HG02678 (cell line): ENCODE measurements at regions not wholly inside any gene's neighbourhood (a gene's known extent, or its start where the extent isn't known, plus 50 kb on each side); places are given as distances from the start of the nearest gene placed in this dataset.
"Not testable (repeated sequence)": the region's sequence is repeated elsewhere in the genome, so short reads cannot be mapped to it uniquely, and the experiment has no call there.

ENCODE experiments used
- ATAC-seq: cut with Tn5 transposase; IDR thresholded peaks from one replicate; pipeline ENCODE4 v1.9.1; 2021; ENCODE audit warnings: mild to moderate bottlenecking, moderate library complexity; ENCODE audit not compliant: unreplicated experiment

DNA sequence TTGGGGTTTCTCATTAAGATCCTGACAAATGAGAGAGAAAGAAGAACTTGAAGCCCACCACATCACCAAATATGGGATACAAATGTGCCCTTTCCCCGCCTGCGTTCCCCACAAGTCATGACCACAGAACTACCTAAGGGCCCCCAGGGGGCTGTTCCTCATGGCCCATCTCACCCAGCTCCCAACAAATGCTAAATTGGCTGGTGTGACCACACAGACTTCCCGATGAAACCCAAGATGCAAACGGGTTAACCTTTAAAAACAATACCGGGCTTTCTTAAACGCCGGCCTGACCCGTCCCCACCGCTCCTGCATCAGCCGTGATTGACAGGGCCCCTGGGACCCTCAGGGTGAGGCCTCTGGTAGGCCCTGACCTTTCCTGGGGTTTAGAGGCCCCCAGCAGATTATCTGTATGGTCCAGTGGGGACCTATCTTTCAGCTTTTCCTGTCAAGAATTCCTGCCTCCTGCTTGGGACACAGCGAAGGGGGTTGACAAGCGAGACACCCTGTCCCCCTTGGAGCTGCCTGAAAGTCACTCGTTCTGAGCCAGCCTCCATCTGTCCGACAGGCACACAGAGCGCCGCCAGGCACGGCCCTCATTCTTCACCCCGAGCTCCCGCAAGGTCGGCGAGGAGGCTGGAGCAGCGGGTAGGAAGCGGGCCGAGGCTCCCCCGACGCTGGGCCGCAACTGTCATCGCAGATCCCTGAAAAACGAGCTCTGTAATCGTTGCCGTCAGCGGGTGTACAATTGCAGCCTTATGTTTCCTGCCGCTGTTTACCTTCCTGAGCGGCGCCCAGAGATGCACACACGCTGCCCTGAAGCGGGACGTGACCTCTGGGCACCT, 300.1 kb downstream of the FOXL1 start:
- no peak for ATAC-seq

DNA sequence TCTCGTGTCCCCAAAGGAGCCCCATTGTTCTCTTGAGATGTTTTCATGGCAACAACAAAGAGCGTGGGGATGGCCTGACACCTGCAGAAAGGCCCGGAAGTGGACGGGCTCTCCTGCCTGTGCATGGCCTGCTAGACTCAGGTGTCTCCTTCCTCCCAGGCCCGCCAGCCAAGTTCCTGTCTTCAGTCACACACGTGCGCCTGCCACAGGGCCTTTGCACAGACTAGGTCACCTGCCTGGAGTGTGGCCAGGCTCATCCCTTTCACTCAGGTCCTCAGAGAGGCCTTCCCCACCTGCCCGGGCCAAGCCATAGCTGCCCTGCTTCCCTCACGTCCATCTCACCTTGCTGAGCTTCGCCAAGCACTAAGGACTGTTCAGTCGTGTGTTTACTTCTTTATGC, 300.9 kb downstream of the FOXL1 start:
- ATAC-seq: no peak

DNA sequence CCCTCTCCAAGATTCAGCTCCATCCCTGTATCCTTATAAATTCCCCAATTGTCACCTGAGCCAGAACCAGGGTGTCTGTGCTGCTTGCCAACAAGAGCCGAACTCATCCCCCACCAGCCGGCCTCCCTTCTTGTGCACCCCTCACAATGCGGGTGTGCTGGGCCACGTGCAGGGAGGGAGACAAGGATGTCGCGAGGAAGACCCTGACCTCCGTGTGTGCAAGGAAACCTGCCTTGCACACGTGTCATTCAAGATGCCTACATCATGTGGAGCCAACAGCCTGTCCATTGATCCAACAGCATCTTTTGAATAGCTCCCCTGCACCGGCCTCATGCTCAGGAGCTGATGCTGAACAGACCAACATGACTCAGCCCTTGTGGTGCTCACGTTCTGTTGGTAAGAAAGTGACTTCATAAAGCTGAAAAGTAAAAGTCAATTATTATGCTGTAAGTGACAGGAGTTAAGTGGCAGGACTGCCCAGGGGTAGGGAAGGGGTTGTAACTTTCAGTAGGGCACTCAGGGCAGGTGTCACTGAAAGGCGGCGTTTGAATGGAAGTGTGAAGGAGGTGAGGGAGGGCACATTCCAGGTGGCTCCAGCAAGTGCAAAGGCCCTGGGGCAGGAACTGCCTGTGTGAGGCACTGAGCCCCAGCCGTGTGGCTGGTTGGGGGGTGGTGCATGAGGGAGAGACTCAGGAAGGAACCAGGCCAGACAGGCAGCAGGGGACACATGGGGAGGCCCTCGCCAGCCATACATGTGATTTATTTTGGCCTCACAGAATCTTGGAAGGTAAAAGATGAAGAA, 302.2 kb downstream of the FOXL1 start:
- ATAC-seq: no peak

DNA sequence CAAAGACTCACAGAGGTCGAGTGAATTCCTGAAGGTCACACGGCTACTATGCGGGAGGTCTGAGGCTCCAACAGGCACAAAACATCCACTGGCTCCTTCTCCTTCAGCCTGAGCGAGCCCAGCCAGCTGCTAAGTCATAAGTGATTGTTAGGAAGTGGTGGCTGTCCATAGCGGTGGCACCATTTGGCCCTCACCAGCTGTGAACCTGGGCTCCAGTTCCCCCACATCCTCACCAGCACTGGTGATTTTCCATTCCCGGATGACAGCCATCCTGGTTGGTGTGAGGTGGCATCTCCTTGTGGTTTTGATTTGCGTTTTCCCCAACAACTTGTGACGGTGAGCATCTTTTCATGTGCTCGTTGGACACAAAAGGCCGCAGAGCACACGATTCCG, 302.8 kb downstream of the FOXL1 start:
- ATAC-seq: no peak

DNA sequence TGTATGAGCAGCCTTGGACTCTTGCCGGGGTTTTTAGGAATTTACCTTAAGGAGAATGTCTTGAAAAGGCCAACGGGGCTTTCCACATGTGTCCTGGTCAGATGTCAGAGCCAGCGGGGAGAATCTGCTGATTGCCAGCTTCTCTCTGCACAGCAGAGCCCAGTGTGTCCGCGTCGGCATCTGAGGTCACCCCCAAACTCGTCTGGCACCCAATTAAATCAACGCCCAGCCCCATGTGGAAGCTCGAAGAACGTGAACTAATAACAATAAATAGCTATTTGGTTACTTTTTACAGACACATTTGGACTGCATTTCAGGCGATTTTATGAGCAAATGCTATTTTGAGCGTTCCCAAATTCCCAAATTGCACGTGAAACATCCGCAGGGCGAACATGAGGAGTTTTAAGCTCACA, 303.5 kb downstream of the FOXL1 start:
- no peak for ATAC-seq

DNA sequence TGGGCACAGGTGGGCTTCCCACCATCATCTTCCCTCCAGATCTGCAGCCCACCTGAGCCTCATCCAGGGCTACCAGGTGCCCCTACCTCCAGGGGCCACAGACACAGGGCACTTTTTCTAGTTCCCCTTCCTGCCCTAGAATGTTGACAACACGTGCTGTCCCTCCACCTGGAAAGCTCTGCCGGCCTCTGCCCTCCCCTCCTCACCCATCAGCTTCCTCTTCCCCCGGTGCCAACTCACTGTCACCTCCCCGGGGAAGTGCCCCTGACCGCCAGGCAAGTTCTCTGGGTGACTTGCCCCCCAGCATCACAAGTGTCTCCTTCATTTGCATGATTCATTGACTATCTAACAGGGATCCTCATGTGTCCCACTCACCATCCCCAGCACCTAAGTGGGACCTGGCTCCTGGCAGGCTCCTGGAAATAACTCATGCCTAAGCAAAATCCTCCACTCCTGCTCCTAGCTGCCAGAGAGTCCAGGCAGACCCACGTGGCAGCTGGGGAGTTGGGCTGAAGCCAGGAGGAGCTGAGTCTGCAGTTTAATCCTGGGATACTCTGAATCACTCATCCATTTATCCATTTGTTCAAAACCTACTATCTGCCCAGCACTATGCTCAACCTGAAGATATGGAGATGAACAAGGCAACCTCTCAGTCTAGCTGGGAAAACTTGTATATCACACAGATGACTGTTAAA, 304.4 kb downstream of the FOXL1 start:
- ATAC-seq: no peak

DNA sequence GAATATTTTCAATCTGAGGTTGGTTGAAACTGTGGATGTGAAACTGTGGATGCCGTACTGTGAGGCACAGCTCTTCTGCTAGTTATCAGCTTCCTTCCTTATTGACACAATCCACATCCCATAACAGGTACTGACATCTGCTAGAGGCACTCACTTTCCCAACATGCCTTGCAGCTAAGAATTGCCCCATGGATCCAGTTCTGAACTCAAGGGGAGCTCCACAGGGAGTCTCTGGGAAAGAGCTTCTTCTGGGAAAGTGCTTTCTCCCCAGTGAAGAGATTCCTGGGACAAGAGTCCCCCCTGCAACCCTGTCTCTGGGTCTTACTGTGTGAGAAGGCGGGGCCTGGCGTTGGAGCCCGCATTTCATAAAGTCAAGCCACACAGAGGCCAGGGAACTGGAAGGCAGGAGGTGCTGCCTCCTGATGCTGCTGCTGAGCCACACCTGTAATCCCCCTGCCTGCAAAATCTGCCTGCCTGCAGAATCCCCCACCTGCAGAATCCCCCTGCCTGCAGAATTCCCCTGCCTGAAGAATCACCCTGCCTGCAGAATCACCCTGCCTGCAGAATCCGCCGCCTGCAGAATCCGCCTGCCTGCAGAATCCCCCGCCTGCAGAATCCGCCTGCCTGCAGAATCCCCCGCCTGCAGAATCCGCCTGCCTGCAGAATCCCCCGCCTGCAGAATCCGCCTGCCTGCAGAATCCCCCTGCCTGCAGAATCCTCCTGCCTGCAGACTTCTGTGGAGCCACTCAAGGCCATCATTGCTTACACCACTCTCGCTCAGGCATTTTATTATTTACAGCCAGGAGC, 305.4 kb downstream of the FOXL1 start:
- ATAC-seq: no peak

DNA sequence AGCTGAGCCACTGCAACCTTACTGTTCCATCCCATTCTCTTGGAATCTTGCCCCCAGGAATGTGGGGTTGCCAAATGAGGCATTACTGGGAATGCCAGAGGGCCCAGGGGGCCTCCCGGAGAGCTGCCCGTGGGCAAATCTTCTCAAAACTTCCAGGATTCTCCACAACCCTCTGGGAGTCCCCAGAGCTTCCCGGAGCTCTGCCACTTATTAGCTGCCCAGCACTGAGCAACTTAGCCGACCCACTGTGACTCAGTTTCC, 306.0 kb downstream of the FOXL1 start:
- no peak for ATAC-seq

DNA sequence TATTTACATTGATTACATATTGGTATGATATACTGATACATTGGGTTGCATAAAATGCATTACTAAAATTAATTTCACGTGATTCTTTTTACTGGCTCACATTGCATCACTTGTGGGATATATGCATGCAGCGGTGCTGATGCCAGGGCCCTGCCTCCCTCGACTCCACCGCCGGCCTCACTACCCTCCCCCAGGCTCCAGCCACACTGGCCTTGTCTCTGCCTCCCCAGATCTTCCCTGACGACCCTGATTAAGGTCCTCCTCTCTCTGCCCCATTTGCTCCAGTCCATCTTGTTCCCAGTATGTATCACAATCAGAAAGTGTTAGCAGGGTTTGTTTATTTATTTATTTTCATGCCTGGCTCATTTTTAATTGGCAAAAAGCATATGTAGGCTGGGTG, 306.8 kb downstream of the FOXL1 start:
- ATAC-seq: no peak

DNA sequence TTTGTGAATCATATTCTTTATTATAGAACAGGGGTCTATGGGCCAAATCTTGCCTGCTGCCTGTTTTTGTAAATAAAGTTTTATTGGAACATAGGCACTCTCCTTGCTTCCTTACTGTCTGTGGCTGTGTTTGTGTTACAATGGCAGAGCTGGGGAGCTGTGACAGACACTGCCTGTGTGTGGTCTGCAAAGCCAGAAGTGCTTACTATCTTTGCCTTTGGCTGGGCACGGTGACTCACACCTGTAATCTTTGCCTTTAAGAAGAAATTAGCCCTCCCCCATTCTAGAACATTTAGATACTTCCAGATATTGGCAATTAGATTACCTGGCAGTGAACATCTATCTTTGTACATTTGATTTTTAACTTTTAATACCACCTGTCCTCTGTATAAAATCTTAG, 308.3 kb downstream of the FOXL1 start:
- no peak for ATAC-seq

DNA sequence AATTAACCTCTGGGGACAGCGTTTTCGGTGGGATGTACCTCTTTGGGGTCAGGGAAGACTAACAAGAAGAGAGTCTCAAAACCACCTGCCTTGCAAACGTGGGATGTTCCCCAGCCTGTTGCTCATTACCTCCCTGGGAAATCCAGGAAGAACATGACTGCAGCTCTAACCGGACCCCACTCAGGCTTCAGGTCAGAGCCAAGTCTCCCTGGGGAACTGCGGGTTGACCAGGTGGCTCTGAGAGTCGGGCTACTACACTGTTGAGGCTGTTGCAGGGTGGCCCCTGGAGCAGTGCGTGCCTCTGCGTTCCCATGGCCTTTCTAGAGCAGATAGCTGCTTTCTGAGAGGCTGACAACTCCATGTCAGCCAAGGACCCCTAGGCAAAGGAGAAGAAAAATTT, 309.1 kb downstream of the FOXL1 start:
- no peak for ATAC-seq

DNA sequence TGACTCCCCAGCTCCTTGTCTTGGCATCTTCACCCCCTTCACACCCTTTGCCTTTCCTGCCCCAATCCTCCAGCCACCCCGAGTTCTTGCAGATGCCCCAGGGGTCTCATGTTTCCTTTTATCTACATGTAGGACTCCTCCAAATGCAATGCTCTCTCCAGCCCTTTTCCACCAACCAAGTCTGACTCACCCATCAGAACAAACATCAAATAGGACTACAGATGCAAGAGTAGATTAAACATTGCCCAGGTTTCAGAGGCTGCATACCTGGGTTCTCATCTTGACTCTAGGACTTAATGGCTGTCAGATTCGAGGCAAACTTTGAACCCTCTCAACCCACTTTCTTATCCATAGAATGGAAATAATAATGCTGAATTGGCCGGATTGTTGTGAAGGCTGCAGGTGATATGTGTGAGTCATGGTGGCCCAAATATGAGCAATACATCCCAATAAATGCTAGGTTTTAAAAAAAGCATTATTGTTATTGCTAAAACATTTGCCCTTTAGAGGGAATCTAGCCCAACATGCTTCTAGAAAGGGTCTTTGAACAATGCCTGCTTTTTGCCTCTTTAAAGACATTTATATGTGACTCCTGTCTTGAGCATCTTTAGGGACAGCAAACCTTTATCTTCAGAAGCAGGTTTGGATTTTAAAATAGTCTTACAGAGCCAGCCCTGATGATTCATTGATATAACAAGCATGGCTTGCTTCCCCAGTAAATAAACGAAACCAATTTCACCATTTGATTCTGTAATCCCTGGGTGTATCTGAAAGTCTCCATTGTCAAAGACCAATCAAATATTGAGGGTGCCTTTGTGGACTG, 310.1 kb downstream of the FOXL1 start:
- no peak for ATAC-seq

DNA sequence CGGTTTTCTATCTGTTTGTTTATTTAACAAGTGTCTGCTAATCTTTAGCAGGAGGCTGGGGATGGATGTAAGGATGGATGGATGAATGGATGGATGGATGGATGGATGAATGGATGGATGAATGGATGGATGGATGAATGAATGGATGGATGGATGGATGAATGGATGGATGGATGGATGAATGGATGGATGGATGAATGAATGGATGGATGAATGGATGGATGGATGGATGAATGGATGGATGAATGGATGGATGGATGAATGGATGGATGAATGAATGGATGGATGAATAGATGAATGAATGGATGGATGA, 310.7 kb downstream of the FOXL1 start:
- not testable (repeated sequence) for ATAC-seq

DNA sequence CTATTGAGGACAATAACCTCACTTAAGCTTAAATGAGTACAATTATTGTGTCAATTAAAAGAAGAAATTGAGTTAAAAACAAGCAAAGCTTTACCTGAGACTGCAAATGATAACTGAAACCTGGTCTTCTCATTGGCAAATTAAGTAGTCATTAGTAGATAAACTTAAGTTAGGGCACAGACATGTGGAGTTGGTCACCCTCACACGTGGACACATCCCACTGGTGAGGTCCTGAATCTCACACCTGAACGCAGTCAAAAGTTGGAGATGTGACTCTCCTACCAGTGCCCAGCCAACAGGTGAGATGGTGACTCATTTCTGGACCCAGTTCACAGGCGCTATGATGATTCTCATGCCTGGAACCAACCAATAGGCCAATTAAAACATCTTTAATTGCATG, 311.6 kb downstream of the FOXL1 start:
- no peak for ATAC-seq

DNA sequence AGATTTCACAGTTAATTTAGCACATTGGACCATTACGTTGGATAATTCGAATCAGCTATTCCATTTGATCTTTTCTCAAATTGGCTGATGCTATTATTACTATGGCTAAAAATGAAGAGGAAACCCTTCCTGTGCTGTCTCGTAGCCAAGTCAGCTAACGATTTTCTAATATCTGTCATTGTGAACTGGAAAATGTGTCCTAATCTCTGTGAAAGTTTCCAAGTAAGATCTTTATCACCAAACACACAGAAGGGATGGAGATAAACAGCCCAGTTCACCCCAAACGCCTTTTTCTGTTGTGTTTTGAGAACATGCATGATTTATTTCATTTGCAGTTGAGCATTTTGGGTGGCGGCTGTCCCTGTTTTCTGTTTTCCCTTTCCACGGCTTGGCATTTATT, 312.8 kb downstream of the FOXL1 start:
- ATAC-seq: no peak

DNA sequence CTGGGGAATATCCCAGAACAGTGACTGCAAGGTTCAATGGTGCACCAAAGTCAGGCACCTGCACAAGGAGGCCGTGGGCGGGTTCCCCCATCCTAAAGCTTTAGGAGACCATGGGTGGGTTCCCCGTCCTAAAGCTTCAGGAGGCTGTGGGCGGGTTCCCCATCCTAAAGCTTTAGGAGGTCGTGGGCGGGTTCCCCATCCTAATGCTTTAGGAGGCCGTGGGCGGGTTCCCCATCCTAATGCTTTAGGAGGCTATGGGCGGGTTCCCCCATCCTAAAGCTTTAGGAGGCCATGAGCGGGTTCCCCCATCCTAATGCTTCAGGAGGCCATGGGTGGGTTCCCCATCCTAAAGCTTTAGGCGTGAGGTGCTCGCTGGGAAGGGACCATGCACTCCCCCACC, 313.3 kb downstream of the FOXL1 start:
- no peak for ATAC-seq

DNA sequence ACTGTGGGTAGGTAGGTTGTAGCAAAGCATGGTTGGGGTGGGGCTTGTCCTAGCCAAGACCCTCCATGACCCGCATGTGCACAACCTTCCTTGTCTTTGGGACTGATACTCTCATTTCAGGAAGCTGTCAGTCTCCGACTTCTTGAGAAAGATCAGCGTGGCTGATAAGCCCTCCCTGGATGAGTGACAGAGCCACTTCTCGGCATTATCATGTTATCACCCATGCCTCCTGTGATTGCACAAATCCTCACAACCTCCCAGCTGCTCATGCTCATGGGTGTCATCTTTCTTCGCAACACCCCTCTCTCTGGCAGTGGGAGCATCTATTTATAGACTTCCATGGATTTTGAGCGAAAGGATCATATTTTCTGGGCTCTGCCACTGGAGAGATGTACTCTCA, 314.2 kb downstream of the FOXL1 start:
- no peak for ATAC-seq

DNA sequence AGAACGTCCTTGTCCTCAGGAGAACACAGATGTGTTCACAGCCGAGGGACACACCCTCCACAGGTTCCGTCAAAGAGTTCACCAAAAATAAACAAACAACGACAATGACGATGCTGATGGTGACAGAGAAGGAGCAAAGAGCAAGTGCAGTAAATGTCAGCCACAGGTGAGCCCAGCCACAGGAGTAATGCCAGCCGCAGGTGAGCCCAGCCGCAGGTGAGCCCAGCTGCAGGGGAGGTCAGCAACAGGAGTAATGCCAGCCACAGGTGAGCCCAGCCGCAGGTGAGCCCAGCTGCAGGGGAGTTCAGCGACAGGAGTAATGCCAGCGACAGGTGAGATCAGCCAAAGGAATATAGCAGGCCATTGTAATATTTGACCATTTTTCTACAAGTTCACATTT, 315.2 kb downstream of the FOXL1 start:
- no peak for ATAC-seq

DNA sequence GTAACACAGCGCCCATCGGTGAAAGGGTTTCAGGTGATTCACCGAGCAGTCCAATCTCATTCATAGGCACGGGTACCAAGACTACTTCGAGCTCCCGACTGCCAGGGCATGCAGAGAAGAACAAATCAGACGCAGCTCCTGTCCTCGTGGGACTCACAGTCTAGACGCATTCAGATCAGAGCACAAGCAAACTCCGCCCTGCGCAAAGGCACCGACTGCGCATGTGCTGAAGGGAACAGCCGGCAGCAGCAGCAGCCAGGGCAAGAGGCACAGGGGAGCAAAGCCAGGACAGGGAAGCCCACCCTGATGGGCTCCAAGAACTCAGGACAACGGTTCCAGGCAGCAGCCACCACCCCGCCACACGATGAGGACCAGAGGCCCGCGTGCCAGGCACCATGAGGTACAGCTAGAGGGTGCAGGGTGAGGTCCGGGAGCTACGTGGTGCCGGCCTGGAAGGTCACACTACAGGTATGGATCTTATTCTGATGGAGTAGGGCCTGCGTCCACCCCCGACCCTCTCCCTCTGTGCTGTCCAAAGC, 315.7 kb downstream of the FOXL1 start:
- ATAC-seq: no peak

DNA sequence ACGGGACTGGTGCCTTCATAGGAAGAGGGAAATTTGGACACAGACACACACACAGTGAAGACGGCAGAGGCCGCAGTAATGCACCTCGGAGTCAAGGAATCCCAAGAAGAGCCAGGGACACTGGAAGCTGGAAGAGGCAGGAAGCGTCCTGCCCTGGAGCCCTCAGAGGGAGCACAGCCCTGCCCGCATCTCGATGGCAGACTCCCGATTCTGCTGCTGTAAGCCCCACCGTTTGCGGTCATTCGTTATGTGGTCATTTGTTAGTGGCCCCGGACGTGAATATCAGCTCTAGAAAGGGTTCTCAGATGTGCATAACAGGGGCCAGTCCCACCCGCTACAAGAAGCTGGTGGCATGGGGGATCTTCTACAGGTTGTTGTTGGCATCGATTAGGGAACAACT, 316.6 kb downstream of the FOXL1 start:
- ATAC-seq: no peak
